ENCODE measurements at regions not wholly inside any gene's neighbourhood (a gene's known extent, or its start where the extent isn't known, plus 50 kb on each side); places are given as distances from the start of the nearest gene placed in this dataset.

DNA sequence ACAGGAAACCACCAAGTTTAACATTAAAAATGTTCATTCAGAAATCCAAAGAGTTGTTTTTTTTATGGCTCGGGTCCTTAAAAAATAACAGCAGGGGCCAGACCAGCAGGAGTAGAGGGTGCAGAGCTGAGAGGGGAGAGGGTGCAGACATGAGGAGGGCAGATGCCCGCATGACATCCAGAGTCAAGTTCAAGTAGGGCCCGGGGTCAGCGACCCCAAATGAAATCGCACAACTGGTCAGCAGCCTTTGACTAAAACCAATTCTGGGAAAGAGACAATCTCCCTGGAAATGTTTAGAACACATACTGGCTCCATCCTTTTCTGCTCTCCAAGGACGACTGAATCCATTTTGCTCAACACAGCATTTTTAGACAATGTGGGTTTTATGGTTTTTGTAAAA lies 297.5 kb downstream of the FGFR2 start:
- TF ChIP-seq, protein P1, sequence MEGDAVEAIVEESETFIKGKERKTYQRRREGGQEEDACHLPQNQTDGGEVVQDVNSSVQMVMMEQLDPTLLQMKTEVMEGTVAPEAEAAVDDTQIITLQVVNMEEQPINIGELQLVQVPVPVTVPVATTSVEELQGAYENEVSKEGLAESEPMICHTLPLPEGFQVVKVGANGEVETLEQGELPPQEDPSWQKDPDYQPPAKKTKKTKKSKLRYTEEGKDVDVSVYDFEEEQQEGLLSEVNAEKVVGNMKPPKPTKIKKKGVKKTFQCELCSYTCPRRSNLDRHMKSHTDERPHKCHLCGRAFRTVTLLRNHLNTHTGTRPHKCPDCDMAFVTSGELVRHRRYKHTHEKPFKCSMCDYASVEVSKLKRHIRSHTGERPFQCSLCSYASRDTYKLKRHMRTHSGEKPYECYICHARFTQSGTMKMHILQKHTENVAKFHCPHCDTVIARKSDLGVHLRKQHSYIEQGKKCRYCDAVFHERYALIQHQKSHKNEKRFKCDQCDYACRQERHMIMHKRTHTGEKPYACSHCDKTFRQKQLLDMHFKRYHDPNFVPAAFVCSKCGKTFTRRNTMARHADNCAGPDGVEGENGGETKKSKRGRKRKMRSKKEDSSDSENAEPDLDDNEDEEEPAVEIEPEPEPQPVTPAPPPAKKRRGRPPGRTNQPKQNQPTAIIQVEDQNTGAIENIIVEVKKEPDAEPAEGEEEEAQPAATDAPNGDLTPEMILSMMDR (IDR thresholded peaks at IDR 0.05; ENCODE audit: poor library complexity, severe bottlenecking): no peak
- no peak for TF ChIP-seq EZH2 (IDR thresholded peaks at IDR 0.05; ENCODE audit: borderline replicate concordance, insufficient read depth, low read length, poor library complexity, severe bottlenecking)
- TF ChIP-seq EP300 (conservative IDR thresholded peaks at IDR 0.05; ENCODE audit: poor library complexity, severe bottlenecking): no peak
- no peak for TF ChIP-seq RAD21 (conservative IDR thresholded peaks at IDR 0.05)
- TF ChIP-seq POLR2AphosphoS5 (IDR thresholded peaks at IDR 0.05): no peak
